PC-9 (cell line): ENCODE measurements at regions not wholly inside any gene's neighbourhood (a gene's known extent, or its start where the extent isn't known, plus 50 kb on each side); places are given as distances from the start of the nearest gene placed in this dataset.

Source experiments
- BruUV-seq: library from RNA; stranded (reverse); fragments of 400-500 nt; replicated peaks from 2 replicates; lab custom pipeline; 2021; lab: Mats Ljungman, UMichigan
- CTCF ChIA-PET: fragments of 300-600 bp; sonication (Branson Sonifier 250); formaldehyde crosslinking; loops from one replicate; lab custom pipeline; 2022; ENCODE audit warnings: antibody characterized with exemption; lab: Charles Lee
- POLR2A ChIA-PET: fragments of 300-600 bp; sonication (Branson Sonifier 250); formaldehyde crosslinking; loops from one replicate; lab custom pipeline; 2022; ENCODE audit warnings: antibody characterized with exemption; ENCODE audit not compliant: unreplicated experiment; lab: Charles Lee
- DNase-seq, 2 experiments: peaks; one replicate each; pipeline versions ENCODE4 v3.0.0 to v3.0.0-alpha.2; 2015 to 2022; ENCODE audit warnings: mixed read lengths in 1 of 2
- H2AFZ ChIP-seq: fragments of 200-600 bp; sonication (generic); 2 replicates; pipeline ENCODE4 v1.8.1; 2017; ENCODE audit warnings: antibody characterized with exemption
- H3F3A ChIP-seq: fragments of 200-600 bp; sonication (generic); 2 replicates; pipeline ENCODE4 v1.8.1; 2017; ENCODE audit warnings: antibody characterized with exemption, mild to moderate bottlenecking, low read depth; ENCODE audit not compliant: insufficient read depth
- H3K27ac ChIP-seq: fragments of 200-600 bp; sonication (generic); 2 replicates; pipeline ENCODE4 v1.6.1; 2016; ENCODE audit warnings: mixed run types
- H3K27me3 ChIP-seq: fragments of 200-600 bp; sonication (generic); 2 replicates; pipeline ENCODE4 v1.6.1; 2016; ENCODE audit warnings: low read depth, mixed run types; ENCODE audit not compliant: insufficient read depth
- H3K36me3 ChIP-seq: fragments of 200-600 bp; sonication (generic); 2 replicates; pipeline ENCODE4 v1.6.1; 2016; ENCODE audit warnings: low read depth, mixed run types
- H3K4me1 ChIP-seq: fragments of 200-600 bp; sonication (generic); replicated peaks from 2 replicates; pipeline ENCODE4 v1.6.1; 2016; ENCODE audit warnings: mixed run types; ENCODE audit not compliant: insufficient read depth
- H3K4me2 ChIP-seq: fragments of 200-600 bp; sonication (generic); 2 replicates; pipeline ENCODE4 v1.6.1; 2017; ENCODE audit warnings: mixed run types
- H3K4me3 ChIP-seq: fragments of 200-600 bp; sonication (generic); 2 replicates; pipeline ENCODE4 v1.6.1; 2016; ENCODE audit warnings: mixed run types
- H3K79me2 ChIP-seq: fragments of 200-600 bp; sonication (generic); 2 replicates; pipeline ENCODE4 v1.6.1; 2017; ENCODE audit warnings: low read depth, mixed run types
- H3K9me2 ChIP-seq: fragments of 200-600 bp; sonication (generic); 2 replicates; pipeline ENCODE4 v1.8.1; 2017; ENCODE audit warnings: mild to moderate bottlenecking; ENCODE audit not compliant: insufficient read depth
- H3K9me3 ChIP-seq: fragments of 200-600 bp; sonication (generic); 2 replicates; pipeline ENCODE4 v1.8.1; 2016; ENCODE audit warnings: low read depth; ENCODE audit not compliant: insufficient read depth
- H4K20me1 ChIP-seq: fragments of 200-600 bp; sonication (generic); 2 replicates; pipeline ENCODE4 v1.8.1; 2017; ENCODE audit not compliant: insufficient read depth
- CTCF ChIP-seq: fragments of 200-600 bp; sonication (generic); conservative IDR thresholded peaks from 2 replicates; pipeline ENCODE4 v1.6.1; 2017; ENCODE audit warnings: mixed run types, antibody characterized with exemption, mild to moderate bottlenecking, moderate library complexity
- EZH2 ChIP-seq: fragments of 200-600 bp; sonication (generic); IDR thresholded peaks from 2 replicates; pipeline ENCODE4 v1.8.0; 2017; ENCODE audit warnings: antibody characterized with exemption, low read depth
- intact Hi-C: fragments of 100-400 bp; cut with micrococcal nuclease; formaldehyde crosslinking; loops from one replicate; pipeline ENCODE4 v1.10.0; 2022; ENCODE audit not compliant: unreplicated experiment

- intact Hi-C loops, result no loop called here
- no peak for DNase-seq
- no peaks in the 10 kb centered on the region for H3K9me2 ChIP-seq
- H3K27me3 ChIP-seq, result no peaks in the 10 kb centered on the region
- no peaks in the 10 kb centered on the region for H4K20me1 ChIP-seq
- H3K4me1 ChIP-seq, result no peaks in the 10 kb centered on the region
- H3K4me3 ChIP-seq, result no peak overlapping the region
- ChIA-PET POLR2A (no interaction called here), CTCF (no interaction called here)
- no peaks in the 10 kb centered on the region for H3K36me3 ChIP-seq
- H3K79me2 ChIP-seq, result no peaks in the 10 kb centered on the region
- no peaks in the 10 kb centered on the region for H3F3A ChIP-seq
- BruUV-seq, result no TSS peak
- no peak overlapping the region for H3K27ac ChIP-seq
- no peak overlapping the region for H2AFZ ChIP-seq
- no peak overlapping the region for H3K4me2 ChIP-seq
- H3K9me3 ChIP-seq, result 0 out of 2 replicates have a peak, but pooled peaks cover 5% of the 10 kb centered on the region
- no peak for TF ChIP-seq CTCF
- TF ChIP-seq EZH2, result no peak
Observed at GRCh38 chr11:12611352-12611751, 62.9 kb upstream of the TEAD1 start.

GRCh38 chr11:12617632-12618031 is 56.6 kb upstream of the TEAD1 start:
- Histone ChIP-seq H4K20me1 (no peaks in the 10 kb centered on the region), H3K4me1 (no peaks in the 10 kb centered on the region), H3K4me3 (no peak overlapping the region), H3K36me3 (no peaks in the 10 kb centered on the region), H3F3A (no peaks in the 10 kb centered on the region), H3K27ac (no peak overlapping the region), H3K27me3 (no peaks in the 10 kb centered on the region), H2AFZ (no peak overlapping the region), H3K79me2 (no peaks in the 10 kb centered on the region), H3K9me3 (no peaks in the 10 kb centered on the region), H3K9me2 (no peaks in the 10 kb centered on the region), H3K4me2 (no peak overlapping the region)
- CTCF ChIA-PET, result no interaction called here
- POLR2A ChIA-PET, result interaction anchor here (0.5 to 0.7 kb wide), 2 partner anchors 56 to 476 kb away, joined by 4 to 10 read pairs; no protein-coding TSS in a partner anchor
- no peak for DNase-seq
- intact Hi-C loops, result no loop called here
- no TSS peak for BruUV-seq
- TF ChIP-seq EZH2, result no peak
- no peak for TF ChIP-seq CTCF

GRCh38 chr11:12618743-12619540 is 55.3 kb upstream of the TEAD1 start:
- H3K4me1 ChIP-seq, result no peaks in the 10 kb centered on the region
- H3K9me3 ChIP-seq, result peaks cover 3% of the 10 kb centered on the region; the same call in 1 of the 2 replicates
- no peak overlapping the region for H3K4me2 ChIP-seq
- POLR2A ChIA-PET, result no interaction called here
- H3F3A ChIP-seq, result no peaks in the 10 kb centered on the region
- H3K4me3 ChIP-seq, result no peak overlapping the region
- CTCF ChIA-PET, result no interaction called here
- TF ChIP-seq EZH2, result no peak
- H4K20me1 ChIP-seq, result no peaks in the 10 kb centered on the region
- no peaks in the 10 kb centered on the region for H3K79me2 ChIP-seq
- no TSS peak for BruUV-seq
- H3K9me2 ChIP-seq, result no peaks in the 10 kb centered on the region
- no peak for DNase-seq
- no peaks in the 10 kb centered on the region for H3K36me3 ChIP-seq
- H2AFZ ChIP-seq, result no peak overlapping the region
- no peak overlapping the region for H3K27ac ChIP-seq
- no peaks in the 10 kb centered on the region for H3K27me3 ChIP-seq
- intact Hi-C loops, result no loop called here
